Left ventricle myocardium inferior (tissue), 1 donor: ENCODE measurements at regions not wholly inside any gene's neighbourhood (a gene's known extent, or its start where the extent isn't known, plus 50 kb on each side); places are given as distances from the start of the nearest gene placed in this dataset.

Source experiments
- DNase-seq: peaks from one replicate; pipeline ENCODE4 v3.0.0-alpha.2; 2020
- H3K27ac ChIP-seq: fragments of 200-600 bp; replicated peaks from 2 replicates; pipeline ENCODE4 v1.8.0; 2021
- H3K27me3 ChIP-seq: fragments of 200-600 bp; 2 replicates; pipeline ENCODE4 v1.8.0; 2021; ENCODE audit warnings: low read depth
- H3K36me3 ChIP-seq: fragments of 200-600 bp; 2 replicates; pipeline ENCODE4 v1.8.0; 2021
- H3K4me1 ChIP-seq: fragments of 200-600 bp; 2 replicates; pipeline ENCODE4 v1.8.0; 2021
- H3K4me3 ChIP-seq: fragments of 200-600 bp; 2 replicates; pipeline ENCODE4 v1.8.0; 2021; ENCODE audit warnings: mild to moderate bottlenecking, moderate library complexity
- H3K9me3 ChIP-seq: fragments of 200-600 bp; replicated peaks from 2 replicates; pipeline ENCODE4 v1.8.0; 2021
- intact Hi-C: fragments of 100-400 bp; cut with micrococcal nuclease; formaldehyde crosslinking; loops from one replicate; pipeline ENCODE4 v1.11.0; 2022
- TF ChIP-seq, protein P1 (sequence below): fragments of 200-600 bp; IDR thresholded peaks from 2 replicates; pipeline ENCODE4 v1.8.0; 2021; ENCODE audit warnings: antibody characterized with exemption, mild to moderate bottlenecking, borderline replicate concordance
- donor health status: DM: no; HTN: yes; CAD: no; lungs with severe emphysema.

GRCh38 chr13:97079726-97080125 lies 85.5 kb upstream of the OXGR1 start:
- Histone ChIP-seq H3K36me3 (no peaks in the 10 kb centered on the region), H3K27me3 (no peaks in the 10 kb centered on the region), H3K4me3 (no peak overlapping the region), H3K27ac (no peak overlapping the region), H3K4me1 (no peaks in the 10 kb centered on the region), H3K9me3 (peaks cover 7% of the 10 kb centered on the region)
- no peak for DNase-seq
- TF ChIP-seq, protein P1, sequence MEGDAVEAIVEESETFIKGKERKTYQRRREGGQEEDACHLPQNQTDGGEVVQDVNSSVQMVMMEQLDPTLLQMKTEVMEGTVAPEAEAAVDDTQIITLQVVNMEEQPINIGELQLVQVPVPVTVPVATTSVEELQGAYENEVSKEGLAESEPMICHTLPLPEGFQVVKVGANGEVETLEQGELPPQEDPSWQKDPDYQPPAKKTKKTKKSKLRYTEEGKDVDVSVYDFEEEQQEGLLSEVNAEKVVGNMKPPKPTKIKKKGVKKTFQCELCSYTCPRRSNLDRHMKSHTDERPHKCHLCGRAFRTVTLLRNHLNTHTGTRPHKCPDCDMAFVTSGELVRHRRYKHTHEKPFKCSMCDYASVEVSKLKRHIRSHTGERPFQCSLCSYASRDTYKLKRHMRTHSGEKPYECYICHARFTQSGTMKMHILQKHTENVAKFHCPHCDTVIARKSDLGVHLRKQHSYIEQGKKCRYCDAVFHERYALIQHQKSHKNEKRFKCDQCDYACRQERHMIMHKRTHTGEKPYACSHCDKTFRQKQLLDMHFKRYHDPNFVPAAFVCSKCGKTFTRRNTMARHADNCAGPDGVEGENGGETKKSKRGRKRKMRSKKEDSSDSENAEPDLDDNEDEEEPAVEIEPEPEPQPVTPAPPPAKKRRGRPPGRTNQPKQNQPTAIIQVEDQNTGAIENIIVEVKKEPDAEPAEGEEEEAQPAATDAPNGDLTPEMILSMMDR: no peak
- intact Hi-C loops: no loop called here

DNA sequence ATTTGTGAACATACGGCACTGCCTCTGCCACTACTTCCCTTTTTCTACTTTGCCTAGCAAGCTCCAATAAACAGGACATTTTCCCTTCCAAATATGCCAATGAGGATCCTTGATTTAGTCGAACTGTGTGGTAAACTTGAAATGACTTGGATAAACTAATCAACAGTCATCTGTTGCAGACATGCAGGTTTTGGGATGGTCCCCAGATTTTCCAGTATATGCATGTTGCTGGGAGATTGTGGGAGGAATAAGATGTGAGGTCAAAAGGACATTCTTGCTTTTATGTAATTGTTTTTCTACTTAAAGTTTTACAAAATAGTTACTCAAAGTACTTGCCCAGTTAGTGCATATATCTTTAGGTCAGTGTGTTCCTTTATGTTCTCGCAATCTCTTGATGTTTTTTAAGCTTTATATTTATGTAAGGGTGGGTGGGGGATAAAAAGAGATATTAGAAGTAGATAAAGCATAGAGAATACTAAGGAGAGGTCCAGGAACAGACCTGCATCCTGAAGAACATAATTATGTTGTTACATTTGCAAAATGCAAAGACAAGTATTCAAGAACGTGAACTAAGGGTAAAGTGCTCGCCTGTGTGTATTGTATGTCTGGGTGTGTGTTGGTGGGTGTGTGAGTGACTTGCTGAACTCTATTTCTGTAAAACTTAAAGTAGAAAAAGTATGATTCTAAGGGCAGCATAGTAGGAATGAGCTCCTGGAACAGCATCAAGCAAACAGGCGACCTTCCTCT lies 88.4 kb upstream of the OXGR1 start:
- TF ChIP-seq, protein P1: no peak

DNA sequence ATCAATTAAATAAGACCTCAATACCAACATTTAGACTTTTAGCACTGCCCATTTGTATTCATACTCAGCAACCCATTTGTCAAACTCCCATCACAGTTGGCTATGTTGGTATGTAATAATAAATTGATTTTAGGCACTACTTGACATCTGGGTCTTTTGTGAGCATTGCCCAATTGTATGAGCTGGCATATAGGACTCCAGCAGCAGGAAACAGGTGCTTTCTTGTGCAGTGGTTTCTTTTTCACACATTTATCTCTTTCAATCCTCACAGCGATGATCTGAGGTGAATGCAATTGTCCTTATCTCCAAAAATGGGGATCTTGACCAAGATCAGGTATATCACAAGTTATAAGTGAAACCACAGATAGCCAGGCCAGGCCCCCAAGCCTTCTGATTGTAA lies 96.9 kb upstream of the OXGR1 start:
- Histone ChIP-seq H3K27me3 (no peaks in the 10 kb centered on the region), H3K9me3 (peaks cover 18% of the 10 kb centered on the region), H3K36me3 (no peaks in the 10 kb centered on the region), H3K4me3 (no peak overlapping the region), H3K4me1 (no peaks in the 10 kb centered on the region), H3K27ac (no peak overlapping the region)
- intact Hi-C loops: no loop called here
- TF ChIP-seq, protein P1: no peak
- no peak for DNase-seq

More for the DNA sequence above, 88.4 kb upstream of the OXGR1 start:
- Histone ChIP-seq H3K27me3 (no peaks in the 10 kb centered on the region), H3K9me3 (peaks cover 12% of the 10 kb centered on the region), H3K4me3 (no peak overlapping the region), H3K4me1 (no peaks in the 10 kb centered on the region), H3K36me3 (no peaks in the 10 kb centered on the region), H3K27ac (no peak overlapping the region)
- no peak for DNase-seq
- intact Hi-C loops: no loop called here

- TF ChIP-seq, protein P1: no peak
- intact Hi-C loops: no loop called here
Measured at GRCh38 chr13:97100821-97101220, 106.5 kb upstream of the OXGR1 start.

DNA sequence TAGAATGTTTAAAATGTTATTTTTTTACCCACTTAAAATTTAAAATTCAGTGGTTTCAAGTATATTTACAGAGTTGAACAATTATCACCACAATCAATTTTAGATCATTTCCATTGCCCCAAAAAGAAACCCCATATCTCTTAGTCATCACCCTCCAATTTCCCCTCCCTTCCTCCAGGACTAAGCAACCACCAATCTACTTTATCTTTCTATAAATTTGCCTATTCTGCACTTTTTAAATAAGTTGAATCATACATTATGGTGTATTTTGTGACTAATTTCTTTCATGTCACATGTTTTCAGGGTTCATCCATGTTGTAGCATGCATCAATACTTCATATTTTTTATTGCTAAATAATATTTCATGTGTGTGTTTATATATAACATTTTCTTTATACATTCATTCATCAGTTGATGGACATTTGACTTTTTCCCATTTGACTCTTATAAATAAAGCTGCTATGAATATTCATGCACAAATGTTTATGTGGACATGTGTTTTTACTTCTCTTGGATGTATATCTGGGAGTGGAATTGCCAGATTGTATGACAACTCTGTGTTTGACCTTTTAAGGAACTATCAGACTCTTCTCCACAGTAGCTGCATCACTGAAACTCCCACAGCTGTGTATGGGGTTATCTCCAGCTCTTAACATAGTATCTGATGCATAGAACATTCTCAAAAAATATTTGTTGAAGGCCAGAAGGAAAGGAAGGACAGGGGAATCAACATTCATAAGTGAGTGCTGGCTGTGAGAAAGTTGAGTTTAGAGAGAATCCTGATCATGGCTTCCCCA lies 107.8 kb upstream of the OXGR1 start:
- H3K36me3 ChIP-seq: no peaks in the 10 kb centered on the region
- H3K4me1 ChIP-seq: no peaks in the 10 kb centered on the region
- H3K9me3 ChIP-seq: peaks cover 14% of the 10 kb centered on the region
- no peak overlapping the region for H3K4me3 ChIP-seq
- TF ChIP-seq, protein P1: no peak
- H3K27ac ChIP-seq: no peak overlapping the region
- H3K27me3 ChIP-seq: no peaks in the 10 kb centered on the region
- no peak for DNase-seq
- intact Hi-C loops: no loop called here

More at GRCh38 chr13:97100821-97101220, 106.5 kb upstream of the OXGR1 start:
- Histone ChIP-seq H3K36me3 (no peaks in the 10 kb centered on the region), H3K9me3 (peaks cover 14% of the 10 kb centered on the region), H3K4me3 (no peak overlapping the region), H3K27ac (no peak overlapping the region), H3K4me1 (no peaks in the 10 kb centered on the region), H3K27me3 (no peaks in the 10 kb centered on the region)
- no peak for DNase-seq
